ENCODE measurements at regions not wholly inside any gene's neighbourhood (a gene's known extent, or its start where the extent isn't known, plus 50 kb on each side); places are given as distances from the start of the nearest gene placed in this dataset.
"Not testable (repeated sequence)": the region's sequence is repeated elsewhere in the genome, so short reads cannot be mapped to it uniquely, and the experiment has no call there.

- DNase-seq (no peak), ATAC-seq (no peak)
- H3K9me3 ChIP-seq, result no peaks in the 10 kb centered on the region
- no peak overlapping the region for H3K4me3 ChIP-seq
- H3K27ac ChIP-seq, result no peak overlapping the region
- intact Hi-C loops (cut with DNase I; ENCODE audit: low total_unique reads), result no loop called here
- no peaks in the 10 kb centered on the region for H3K4me1 ChIP-seq
- H3K36me3 ChIP-seq, result no peaks in the 10 kb centered on the region
- TF ChIP-seq POLR2A (IDR thresholded peaks at IDR 0.05) (no peak), CTCF (IDR thresholded peaks at IDR 0.05 in 4 of 5, conservative IDR thresholded peaks at IDR 0.05 in 1 of 5) (no peak)
- H3K27me3 ChIP-seq, result no peaks in the 10 kb centered on the region
- in situ Hi-C loops (cut with MboI; ENCODE audit: low sequenced_read_pairs in 4 of 4), result no loop called here
Observed at GRCh38 chr7:42639930-42640329, 271.9 kb downstream of the C7orf25 start.

DNA sequence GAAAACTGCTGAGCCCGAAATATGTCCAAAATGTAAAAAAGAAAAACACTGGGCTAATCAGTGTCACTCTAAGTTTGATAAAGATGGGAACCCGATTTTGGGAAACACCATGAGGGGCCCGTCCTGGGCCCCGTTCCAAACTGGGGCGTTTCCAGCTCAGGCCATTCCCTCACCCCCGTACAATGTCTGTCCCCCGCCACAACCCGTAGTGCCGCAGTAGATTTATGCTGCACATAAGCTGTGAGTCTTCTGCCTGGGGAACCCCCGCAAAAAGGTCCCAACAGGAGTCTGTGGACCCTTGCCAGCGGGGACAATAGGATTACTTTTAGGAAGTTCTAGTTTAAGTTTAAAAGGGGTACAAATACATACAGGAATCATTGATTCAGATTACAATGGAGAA, 275.5 kb downstream of the C7orf25 start:
- in situ Hi-C loops (cut with MboI; ENCODE audit: low sequenced_read_pairs in 4 of 4); ATAC-seq; H3K4me1 ChIP-seq; H3K9me3 ChIP-seq; H3K36me3 ChIP-seq; H3K4me3 ChIP-seq; intact Hi-C loops (cut with DNase I; ENCODE audit: low total_unique reads); H3K27ac ChIP-seq; H3K27me3 ChIP-seq; DNase-seq: not testable (repeated sequence)

DNA sequence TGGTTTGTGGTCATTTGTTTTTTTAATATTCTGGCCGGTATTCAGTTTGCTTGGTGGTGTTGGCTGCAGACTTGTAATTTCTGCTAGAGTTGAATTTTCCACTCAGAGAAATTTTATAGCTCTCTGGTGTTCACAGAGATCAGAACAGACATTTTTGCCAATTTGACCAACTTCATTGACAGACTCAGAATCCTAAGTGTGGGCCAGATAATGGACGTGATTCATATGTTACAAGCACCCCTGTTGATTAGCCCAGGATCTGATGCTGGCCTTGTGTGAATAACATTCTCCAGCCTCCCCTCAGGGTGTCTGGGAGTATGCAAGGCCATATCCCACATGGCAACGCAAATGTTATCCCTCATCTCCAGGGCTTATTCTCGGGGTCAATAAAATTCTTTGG, 283.8 kb downstream of the C7orf25 start:
- H3K4me3 ChIP-seq, result no peak overlapping the region
- H3K36me3 ChIP-seq, result no peaks in the 10 kb centered on the region
- no peaks in the 10 kb centered on the region for H3K4me1 ChIP-seq
- in situ Hi-C loops (cut with MboI; ENCODE audit: low sequenced_read_pairs in 4 of 4), result no loop called here
- no peak for TF ChIP-seq POLR2A (IDR thresholded peaks at IDR 0.05)
- no peak for TF ChIP-seq CTCF (IDR thresholded peaks at IDR 0.05 in 4 of 5, conservative IDR thresholded peaks at IDR 0.05 in 1 of 5)
- no peaks in the 10 kb centered on the region for H3K9me3 ChIP-seq
- H3K27me3 ChIP-seq, result no peaks in the 10 kb centered on the region
- intact Hi-C loops (cut with DNase I; ENCODE audit: low total_unique reads), result no loop called here
- H3K27ac ChIP-seq, result no peak overlapping the region
- ATAC-seq (no peak), DNase-seq (no peak)

DNA sequence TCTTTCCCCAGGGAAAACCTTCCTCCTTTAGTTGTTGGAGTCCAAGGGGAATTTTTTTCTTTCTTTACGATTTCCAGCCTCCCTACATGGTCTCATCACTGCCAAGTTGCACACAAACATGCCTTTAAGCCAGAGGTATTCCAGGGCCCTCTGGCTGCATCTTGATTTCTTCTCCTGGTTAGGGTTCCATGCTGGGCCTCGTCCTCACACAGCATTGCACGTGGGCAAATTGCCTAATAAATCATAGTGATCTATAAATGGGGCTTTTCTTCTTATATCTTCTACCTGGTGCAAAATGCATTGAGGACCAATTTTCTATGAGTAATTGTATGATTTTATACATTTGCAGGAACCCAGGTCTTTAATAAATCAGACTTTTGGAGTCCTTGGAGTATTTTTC, 284.2 kb downstream of the C7orf25 start:
- ATAC-seq, result no peak
- Histone ChIP-seq H3K36me3 (no peaks in the 10 kb centered on the region), H3K27ac (no peak overlapping the region), H3K27me3 (no peaks in the 10 kb centered on the region), H3K4me3 (no peak overlapping the region), H3K4me1 (no peaks in the 10 kb centered on the region), H3K9me3 (no peaks in the 10 kb centered on the region)
- TF ChIP-seq CTCF (IDR thresholded peaks at IDR 0.05 in 4 of 5, conservative IDR thresholded peaks at IDR 0.05 in 1 of 5) (no peak), POLR2A (IDR thresholded peaks at IDR 0.05) (no peak)
- in situ Hi-C loops (cut with MboI; ENCODE audit: low sequenced_read_pairs in 4 of 4), result no loop called here
- no peak for DNase-seq
- intact Hi-C loops (cut with DNase I; ENCODE audit: low total_unique reads), result no loop called here

DNA sequence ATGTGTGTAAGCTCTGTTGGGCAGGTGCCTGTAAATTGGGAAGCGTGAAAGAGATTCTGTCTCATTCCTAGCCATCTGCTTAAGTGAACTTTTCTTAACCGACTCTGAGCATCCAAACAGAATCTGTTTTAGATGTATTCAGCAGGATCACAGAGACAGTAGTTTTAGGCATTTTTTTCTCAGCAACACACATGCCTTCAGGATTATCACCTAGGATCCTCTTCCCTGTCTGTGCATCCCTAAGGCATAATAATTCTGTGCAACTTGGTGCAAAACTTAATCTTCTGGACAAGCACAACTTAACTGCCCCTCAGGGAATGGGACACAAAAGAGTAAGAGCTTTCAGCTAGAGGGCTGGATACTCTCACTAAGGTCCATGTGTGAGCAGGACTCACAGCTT, 284.8 kb downstream of the C7orf25 start:
- no peaks in the 10 kb centered on the region for H3K4me1 ChIP-seq
- no peak for TF ChIP-seq CTCF (IDR thresholded peaks at IDR 0.05 in 4 of 5, conservative IDR thresholded peaks at IDR 0.05 in 1 of 5)
- no peak for TF ChIP-seq POLR2A (IDR thresholded peaks at IDR 0.05)
- DNase-seq, result no peak
- H3K27me3 ChIP-seq, result no peaks in the 10 kb centered on the region
- no peak overlapping the region for H3K27ac ChIP-seq
- intact Hi-C loops (cut with DNase I; ENCODE audit: low total_unique reads) (no loop called here), in situ Hi-C loops (cut with MboI; ENCODE audit: low sequenced_read_pairs in 4 of 4) (no loop called here)
- H3K4me3 ChIP-seq, result no peak overlapping the region
- no peaks in the 10 kb centered on the region for H3K36me3 ChIP-seq
- no peak for ATAC-seq
- H3K9me3 ChIP-seq, result no peaks in the 10 kb centered on the region

Measured in gastrocnemius medialis (tissue), 4 donors.